Muscle of leg (tissue), 3 donors: ENCODE measurements at regions not wholly inside any gene's neighbourhood (a gene's known extent, or its start where the extent isn't known, plus 50 kb on each side); places are given as distances from the start of the nearest gene placed in this dataset.

Source experiments
- DNase-seq: peaks from one replicate; pipeline ENCODE4 v3.0.0; 2013
- H3K27ac ChIP-seq: one replicate; pipeline ENCODE4 v1.5.1; 2013; ENCODE audit warnings: mild to moderate bottlenecking, low read length, control low read depth
- H3K27me3 ChIP-seq: one replicate; pipeline ENCODE4 v1.6.1; 2013; ENCODE audit warnings: low read length; ENCODE audit not compliant: control insufficient read depth, insufficient read depth
- H3K36me3 ChIP-seq: one replicate; pipeline ENCODE4 v1.6.1; 2013; ENCODE audit warnings: low read length; ENCODE audit not compliant: control insufficient read depth, insufficient read depth
- H3K4me1 ChIP-seq: one replicate; pipeline ENCODE4 v1.6.1; 2013; ENCODE audit warnings: low read length; ENCODE audit not compliant: control insufficient read depth, insufficient read depth
- H3K4me3 ChIP-seq: one replicate; pipeline ENCODE4 v1.5.1; 2013; ENCODE audit warnings: low read length, control low read depth
- H3K9me3 ChIP-seq: replicated peaks from 2 replicates; pipeline ENCODE4 v1.6.1; 2013; ENCODE audit warnings: low read depth, low read length; ENCODE audit not compliant: control insufficient read depth
- WGBS: methylation state at CpG from one replicate; pipeline ENCODE4 v1.1.5; 2013; ENCODE audit warnings: missing lambda C conversion rate; ENCODE audit not compliant: insufficient coverage; 5-methylcytosine and 5-hydroxymethylcytosine counted together

DNA sequence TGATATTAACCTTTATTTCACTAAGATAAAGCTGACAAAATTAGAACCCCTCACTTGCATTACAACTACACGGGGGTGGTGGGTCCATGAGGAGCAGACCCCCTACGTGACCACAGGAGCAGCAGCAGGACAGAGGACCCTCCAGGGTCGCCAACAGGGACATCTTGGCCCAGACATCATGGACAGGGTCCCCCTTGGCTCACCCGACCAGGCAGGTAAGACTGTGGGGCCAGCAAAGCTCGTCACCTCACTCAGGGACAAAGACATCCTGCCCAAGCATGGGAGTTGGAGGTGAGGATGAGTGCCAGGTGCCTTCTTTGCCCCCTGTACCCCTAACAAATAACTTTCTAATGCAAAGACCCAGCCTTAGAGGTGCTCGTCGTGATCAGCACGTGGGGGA lies 111.3 kb upstream of the RAB6C start:
- Histone ChIP-seq H3K27me3 (no peaks in the 10 kb centered on the region), H3K4me1 (no peaks in the 10 kb centered on the region), H3K27ac (no peak overlapping the region), H3K36me3 (no peaks in the 10 kb centered on the region), H3K4me3 (no peak overlapping the region), H3K9me3 (no peaks in the 10 kb centered on the region)
- no peak for DNase-seq
- 72% methylated on average over 3 of the region's 8 CpGs for WGBS

DNA sequence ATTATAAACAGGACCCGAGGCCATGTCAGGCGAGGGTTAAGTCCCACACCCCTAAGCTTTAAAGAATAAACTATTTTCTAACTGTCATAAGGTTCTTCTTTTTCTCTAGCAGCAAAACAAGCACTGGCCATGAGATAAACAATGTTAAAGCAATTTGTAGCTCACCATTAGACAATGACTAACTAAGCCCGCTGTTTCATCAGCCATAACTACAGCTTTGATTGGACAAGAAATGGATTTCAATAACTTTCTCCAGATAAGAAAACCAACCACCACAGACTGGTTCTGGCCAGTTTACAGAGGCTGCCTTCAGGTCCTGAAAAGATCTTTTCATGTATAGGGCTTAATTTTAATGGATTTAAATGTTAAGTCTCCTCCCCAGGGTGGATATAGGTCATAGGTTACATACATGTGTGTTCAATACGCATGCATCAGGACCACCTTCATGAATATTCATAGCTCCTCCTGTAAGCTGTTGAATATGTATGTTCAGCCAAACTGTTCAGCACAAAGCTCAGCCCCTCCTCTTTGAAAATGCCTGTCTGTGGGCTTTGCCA lies 108.7 kb upstream of the RAB6C start:
- H3K27me3 ChIP-seq: no peaks in the 10 kb centered on the region
- H3K27ac ChIP-seq: no peak overlapping the region
- DNase-seq: no peak
- no peaks in the 10 kb centered on the region for H3K36me3 ChIP-seq
- WGBS: 70% methylated on average over 2 of the region's 4 CpGs
- H3K9me3 ChIP-seq: no peaks in the 10 kb centered on the region
- no peak overlapping the region for H3K4me3 ChIP-seq
- no peaks in the 10 kb centered on the region for H3K4me1 ChIP-seq

DNA sequence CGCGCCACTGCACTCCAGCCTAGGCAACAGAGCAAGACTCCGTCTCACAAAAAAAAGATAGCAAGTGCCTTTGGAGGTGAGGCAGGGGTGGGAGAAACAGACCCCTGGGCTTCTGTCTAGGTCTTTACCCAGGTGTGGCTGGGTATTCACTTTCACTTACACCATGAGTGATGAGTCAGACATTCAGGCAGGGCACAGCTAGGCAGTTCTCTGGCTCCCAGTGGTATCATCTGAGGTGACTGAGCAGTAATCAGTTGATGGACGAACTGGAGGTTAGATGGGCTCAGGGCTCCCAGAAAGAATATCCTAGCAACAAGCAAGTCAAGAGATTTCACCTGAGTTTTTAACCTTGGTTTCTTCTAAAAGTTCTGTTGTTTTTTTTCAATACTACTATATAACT lies 107.0 kb upstream of the RAB6C start:
- WGBS: 93% methylated on average over 2 of the region's 4 CpGs
- Histone ChIP-seq H3K27me3 (no peaks in the 10 kb centered on the region), H3K4me1 (peaks cover 5% of the 10 kb centered on the region), H3K36me3 (no peaks in the 10 kb centered on the region), H3K4me3 (no peak overlapping the region), H3K9me3 (no peaks in the 10 kb centered on the region), H3K27ac (no peak overlapping the region)
- DNase-seq: no peak

DNA sequence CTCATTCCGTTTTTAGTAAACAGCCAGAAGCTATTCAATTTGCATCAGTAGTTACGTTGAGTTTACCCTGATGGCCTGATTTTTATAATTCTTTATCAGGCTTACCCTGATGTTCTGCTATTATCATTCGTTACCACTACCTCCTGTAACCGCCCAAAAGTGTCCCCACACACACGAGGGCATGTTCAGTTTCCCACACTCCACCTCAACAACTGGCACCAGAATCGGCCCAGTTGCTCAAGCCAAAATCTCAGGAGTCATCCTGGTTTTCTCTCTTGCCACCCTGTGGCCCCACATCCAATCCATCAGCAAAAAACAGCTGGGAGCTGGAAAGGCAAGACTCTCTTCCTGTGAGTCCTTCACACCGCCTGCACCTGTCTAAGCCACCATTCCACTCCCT lies 102.9 kb upstream of the RAB6C start:
- peak; percentile 13 for DNase-seq
- WGBS: 66% methylated on average over 7 of the region's 7 CpGs
- H3K27ac ChIP-seq: peak overlapping the region; percentile 92

DNA sequence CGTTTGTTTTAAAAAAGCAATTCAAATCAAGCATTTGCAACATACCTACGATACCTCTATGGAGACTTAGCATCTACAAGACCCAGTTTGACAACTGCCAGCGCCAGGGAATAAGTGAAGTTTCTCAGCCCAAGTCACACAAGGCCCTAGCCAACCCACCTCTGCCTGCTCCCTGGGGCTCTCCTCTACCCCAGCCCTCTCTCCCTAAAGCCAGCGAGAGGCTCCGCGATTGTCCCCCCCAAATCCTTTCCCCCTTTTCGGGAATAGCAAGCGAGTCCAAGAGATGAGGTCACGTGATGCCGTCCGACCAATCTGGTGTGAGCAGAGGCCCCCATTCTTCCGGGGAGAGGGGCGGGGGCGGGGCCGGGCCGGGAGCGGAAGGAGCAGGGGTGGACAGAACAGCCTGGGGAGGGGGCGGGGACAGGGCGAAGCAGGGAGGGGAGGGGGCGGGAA lies 102.2 kb upstream of the RAB6C start:
- peak overlapping the region; percentile 92 for H3K27ac ChIP-seq
- peak overlapping the region; percentile 92 for H3K4me3 ChIP-seq
- H3K4me1 ChIP-seq: peaks cover 10% of the 10 kb centered on the region
- WGBS: 2% methylated on average over 5 of the region's 20 CpGs
- H3K27me3 ChIP-seq: peaks cover 4% of the 10 kb centered on the region
- no peaks in the 10 kb centered on the region for H3K9me3 ChIP-seq
- H3K36me3 ChIP-seq: no peaks in the 10 kb centered on the region
- DNase-seq: peak; percentile 98

More for the DNA sequence above, 102.9 kb upstream of the RAB6C start:
- Histone ChIP-seq H3K9me3 (no peaks in the 10 kb centered on the region), H3K27me3 (peaks cover 4% of the 10 kb centered on the region), H3K4me1 (peaks cover 10% of the 10 kb centered on the region), H3K36me3 (no peaks in the 10 kb centered on the region), H3K4me3 (peak overlapping the region; percentile 92)

DNA sequence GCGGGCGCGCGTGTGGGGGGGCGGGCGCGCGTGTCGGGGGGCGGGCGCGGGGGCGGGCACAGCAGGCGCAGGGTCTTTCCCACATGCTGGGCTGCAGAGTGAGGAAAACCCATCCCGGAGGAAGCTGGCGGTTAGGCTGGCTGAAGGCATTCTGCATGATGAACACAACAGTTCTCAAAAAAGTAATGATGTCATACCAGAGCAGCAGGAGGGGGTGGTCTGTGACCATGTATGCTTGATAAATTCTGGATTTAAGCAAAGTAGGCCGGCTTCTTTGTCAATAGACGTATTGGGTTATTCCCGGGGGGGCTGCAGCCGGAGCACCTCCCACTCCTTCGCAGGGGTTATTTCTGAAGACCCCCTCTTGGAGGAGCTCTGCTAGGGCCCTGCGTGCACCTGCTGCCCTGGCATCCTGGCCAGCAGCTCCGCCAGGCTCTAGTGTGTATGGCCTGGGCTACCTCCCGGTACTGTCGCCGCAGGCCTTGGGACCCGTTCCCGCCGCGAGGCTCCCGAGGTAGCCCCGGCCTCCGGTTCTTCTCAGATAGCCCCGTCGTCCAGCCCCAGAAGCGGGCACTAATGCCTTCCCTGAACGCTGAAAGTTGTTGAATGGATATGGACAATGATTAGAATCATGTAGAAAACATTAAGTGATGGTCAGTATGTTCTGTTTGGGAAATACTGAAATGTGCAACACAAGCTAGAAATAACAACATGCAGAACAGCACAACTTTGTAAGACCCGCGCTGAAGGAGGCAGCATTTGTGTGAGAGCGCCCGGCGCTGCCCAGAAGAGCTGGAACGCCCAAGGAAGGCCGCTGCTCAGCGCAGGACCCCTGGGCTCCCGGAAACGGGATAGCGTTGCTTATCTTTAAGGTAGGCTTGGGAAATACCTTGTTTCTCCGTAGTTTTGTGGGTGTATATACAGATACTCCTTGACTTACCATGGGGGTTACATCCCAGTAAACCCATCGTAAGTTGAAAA lies 101.4 kb upstream of the RAB6C start:
- DNase-seq: peak; percentile 89
- WGBS: 14% methylated on average over 39 of the region's 50 CpGs
- peak overlapping the region; percentile 82 for H3K27ac ChIP-seq

DNA sequence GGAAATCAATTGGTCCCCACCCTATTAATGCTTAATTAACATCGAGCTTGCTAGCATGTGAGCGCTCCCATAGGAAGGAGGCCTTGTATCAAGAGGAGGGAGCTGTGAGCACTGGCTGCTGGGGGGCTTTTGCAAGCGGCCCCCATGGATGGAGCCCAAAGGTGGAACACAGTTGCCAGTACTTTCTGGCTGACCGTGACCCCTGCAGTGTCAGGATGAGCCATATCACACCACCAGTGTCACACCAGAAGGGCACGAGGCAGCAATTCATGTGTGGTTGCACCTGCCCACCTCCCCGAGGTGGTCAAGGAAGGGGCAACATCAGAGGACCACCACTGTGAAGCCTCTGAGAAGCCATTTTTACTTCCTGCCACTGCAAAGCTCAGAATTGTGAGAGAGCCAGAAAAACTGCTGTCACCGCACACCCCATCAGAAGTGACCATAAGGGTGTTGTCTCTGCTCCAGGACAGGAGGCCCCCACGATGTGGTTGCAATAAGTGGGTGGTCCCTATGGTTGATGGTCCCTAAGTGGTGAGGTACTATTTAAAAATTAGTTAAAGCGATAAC lies 99.8 kb upstream of the RAB6C start:
- H3K36me3 ChIP-seq: no peaks in the 10 kb centered on the region
- WGBS: 95% methylated on average over 4 of the region's 9 CpGs
- H3K27me3 ChIP-seq: peaks cover 4% of the 10 kb centered on the region
- no peak overlapping the region for H3K27ac ChIP-seq
- H3K9me3 ChIP-seq: no peaks in the 10 kb centered on the region
- no peak for DNase-seq
- no peak overlapping the region for H3K4me3 ChIP-seq
- peaks cover 10% of the 10 kb centered on the region for H3K4me1 ChIP-seq

More for the DNA sequence above, 101.4 kb upstream of the RAB6C start:
- H3K4me3 ChIP-seq: peak overlapping the region; percentile 44
- H3K4me1 ChIP-seq: peaks cover 10% of the 10 kb centered on the region
- H3K9me3 ChIP-seq: no peaks in the 10 kb centered on the region
- peaks cover 4% of the 10 kb centered on the region for H3K27me3 ChIP-seq
- H3K36me3 ChIP-seq: no peaks in the 10 kb centered on the region

DNA sequence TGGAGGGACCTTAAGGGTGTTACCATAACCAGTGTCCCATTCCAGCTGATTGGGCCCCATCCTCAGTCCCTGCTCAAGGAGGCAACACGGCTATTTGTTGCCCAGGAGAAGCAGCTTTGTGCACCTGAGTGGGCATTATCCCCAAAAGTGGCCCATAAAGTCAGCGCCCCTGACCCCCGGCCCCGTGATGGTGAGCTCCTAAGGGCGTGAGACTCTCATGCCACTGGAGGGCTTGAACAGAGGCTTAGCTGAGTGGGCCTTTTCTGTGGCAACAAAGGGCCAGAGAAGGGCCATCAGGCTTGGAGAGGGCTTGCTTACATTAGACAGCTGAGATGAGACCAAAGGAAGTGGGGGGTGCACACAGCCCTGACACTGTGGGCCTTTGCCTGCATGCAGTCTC lies 99.2 kb upstream of the RAB6C start:
- H3K36me3 ChIP-seq: no peaks in the 10 kb centered on the region
- H3K9me3 ChIP-seq: no peaks in the 10 kb centered on the region
- peaks cover 4% of the 10 kb centered on the region for H3K27me3 ChIP-seq
- no peak overlapping the region for H3K4me3 ChIP-seq
- 92% methylated on average over 5 of the region's 5 CpGs for WGBS
- peaks cover 10% of the 10 kb centered on the region for H3K4me1 ChIP-seq
- H3K27ac ChIP-seq: no peak overlapping the region
- DNase-seq: no peak

DNA sequence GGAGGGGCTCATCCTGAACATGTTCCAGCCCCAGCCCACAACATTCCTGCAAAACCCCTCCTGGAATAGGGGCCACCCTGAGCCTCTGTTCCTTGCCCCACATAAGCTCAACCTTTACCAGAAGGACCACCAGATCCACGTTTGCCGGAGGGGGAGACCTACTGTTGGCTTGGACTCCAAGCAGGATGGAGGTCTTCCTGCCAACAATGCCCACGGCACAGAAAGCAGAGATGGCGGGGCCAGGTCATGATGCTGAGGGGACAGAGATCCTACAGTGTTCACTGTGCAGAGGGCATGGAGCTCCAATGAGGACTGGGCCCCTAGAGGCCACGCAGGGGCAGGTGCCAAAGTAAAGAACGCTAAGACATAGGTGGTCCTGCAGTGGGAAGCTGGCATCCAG lies 98.5 kb upstream of the RAB6C start:
- H3K4me1 ChIP-seq: peaks cover 10% of the 10 kb centered on the region
- H3K9me3 ChIP-seq: no peaks in the 10 kb centered on the region
- H3K36me3 ChIP-seq: no peaks in the 10 kb centered on the region
- 83% methylated on average over 6 of the region's 6 CpGs for WGBS
- H3K27me3 ChIP-seq: peaks cover 6% of the 10 kb centered on the region
- no peak overlapping the region for H3K4me3 ChIP-seq
- no peak for DNase-seq
- no peak overlapping the region for H3K27ac ChIP-seq

DNA sequence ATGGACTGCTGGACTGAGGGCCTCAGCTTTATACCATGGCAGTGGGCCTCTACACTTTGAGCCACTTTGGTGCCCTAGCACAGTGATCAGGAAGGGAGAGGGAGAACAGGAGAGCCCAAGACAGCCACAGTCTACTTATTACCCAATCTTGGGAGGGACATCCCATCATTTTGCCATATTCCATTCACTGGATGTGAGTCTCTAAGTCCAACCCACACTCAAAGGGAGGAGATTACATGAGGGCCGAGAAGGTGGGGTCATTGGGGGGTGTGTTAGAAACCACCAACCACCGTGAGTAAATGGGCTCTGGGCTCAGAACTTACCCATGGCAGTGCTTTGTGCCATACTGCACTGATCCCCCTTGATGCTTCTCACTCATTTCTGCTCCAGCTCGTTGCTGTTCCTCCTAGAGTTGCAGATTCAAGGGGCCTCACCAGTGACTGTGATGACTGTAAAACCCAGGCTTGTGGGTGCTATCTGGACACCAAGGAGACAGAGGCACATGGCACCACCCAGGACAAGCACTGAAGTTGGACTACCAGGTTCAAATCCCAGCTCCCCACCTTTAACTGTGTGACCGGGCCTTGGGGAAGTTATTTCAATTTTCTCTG lies 97.6 kb upstream of the RAB6C start:
- Histone ChIP-seq H3K4me1 (peaks cover 6% of the 10 kb centered on the region), H3K36me3 (no peaks in the 10 kb centered on the region), H3K27me3 (peaks cover 6% of the 10 kb centered on the region), H3K27ac (no peak overlapping the region), H3K9me3 (no peaks in the 10 kb centered on the region), H3K4me3 (no peak overlapping the region)
- WGBS: 67% methylated on average over 1 of the region's 4 CpGs
- no peak for DNase-seq
